Fibroblast of pulmonary artery (primary cell): ENCODE measurements at regions not wholly inside any gene's neighbourhood (a gene's known extent, or its start where the extent isn't known, plus 50 kb on each side); places are given as distances from the start of the nearest gene placed in this dataset.
A peak's percentile ranks its signal among the peaks of the same experiment; 100 is the strongest.
"Not testable (repeated sequence)": the region's sequence is repeated elsewhere in the genome, so short reads cannot be mapped to it uniquely, and the experiment has no call there.

Source experiments
- DNase-seq: peaks from one replicate; pipeline ENCODE4 v3.0.0-alpha.2; 2010; ENCODE audit warnings: low read depth
- H3K4me3 ChIP-seq: replicated peaks from 2 replicates; pipeline ENCODE4 v1.5.1; 2011; ENCODE audit warnings: low read depth, mild to moderate bottlenecking, control low read depth, low read length, moderate library complexity
- TF ChIP-seq, protein P1 (sequence below): IDR thresholded peaks from 2 replicates; pipeline ENCODE4 v1.5.1; 2011; ENCODE audit warnings: mild to moderate bottlenecking, control low read depth, low read length, inconsistent platforms; ENCODE audit errors: missing control alignments

DNA sequence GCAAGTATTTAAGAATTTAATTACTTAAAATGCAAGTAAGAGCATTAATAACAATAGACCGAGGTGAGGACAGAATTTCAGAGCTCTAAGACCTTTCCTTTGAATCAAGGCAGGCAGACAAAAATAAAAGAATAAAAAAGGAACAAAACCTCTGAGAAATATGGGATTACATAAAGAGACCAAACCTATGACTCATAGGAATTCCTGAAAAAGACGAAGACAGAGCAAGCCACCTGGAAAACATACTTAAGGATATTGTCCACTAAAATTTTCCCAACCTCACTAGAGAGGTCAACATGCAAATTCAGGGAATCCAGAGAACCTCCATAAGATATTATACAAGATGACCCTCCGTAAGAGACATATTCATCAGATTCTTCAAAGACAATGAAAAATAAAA lies 325.1 kb downstream of the AEBP2 start:
- TF ChIP-seq, protein P1, sequence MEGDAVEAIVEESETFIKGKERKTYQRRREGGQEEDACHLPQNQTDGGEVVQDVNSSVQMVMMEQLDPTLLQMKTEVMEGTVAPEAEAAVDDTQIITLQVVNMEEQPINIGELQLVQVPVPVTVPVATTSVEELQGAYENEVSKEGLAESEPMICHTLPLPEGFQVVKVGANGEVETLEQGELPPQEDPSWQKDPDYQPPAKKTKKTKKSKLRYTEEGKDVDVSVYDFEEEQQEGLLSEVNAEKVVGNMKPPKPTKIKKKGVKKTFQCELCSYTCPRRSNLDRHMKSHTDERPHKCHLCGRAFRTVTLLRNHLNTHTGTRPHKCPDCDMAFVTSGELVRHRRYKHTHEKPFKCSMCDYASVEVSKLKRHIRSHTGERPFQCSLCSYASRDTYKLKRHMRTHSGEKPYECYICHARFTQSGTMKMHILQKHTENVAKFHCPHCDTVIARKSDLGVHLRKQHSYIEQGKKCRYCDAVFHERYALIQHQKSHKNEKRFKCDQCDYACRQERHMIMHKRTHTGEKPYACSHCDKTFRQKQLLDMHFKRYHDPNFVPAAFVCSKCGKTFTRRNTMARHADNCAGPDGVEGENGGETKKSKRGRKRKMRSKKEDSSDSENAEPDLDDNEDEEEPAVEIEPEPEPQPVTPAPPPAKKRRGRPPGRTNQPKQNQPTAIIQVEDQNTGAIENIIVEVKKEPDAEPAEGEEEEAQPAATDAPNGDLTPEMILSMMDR: no peak
- peak; percentile 58 for DNase-seq
- H3K4me3 ChIP-seq: no peak overlapping the region

DNA sequence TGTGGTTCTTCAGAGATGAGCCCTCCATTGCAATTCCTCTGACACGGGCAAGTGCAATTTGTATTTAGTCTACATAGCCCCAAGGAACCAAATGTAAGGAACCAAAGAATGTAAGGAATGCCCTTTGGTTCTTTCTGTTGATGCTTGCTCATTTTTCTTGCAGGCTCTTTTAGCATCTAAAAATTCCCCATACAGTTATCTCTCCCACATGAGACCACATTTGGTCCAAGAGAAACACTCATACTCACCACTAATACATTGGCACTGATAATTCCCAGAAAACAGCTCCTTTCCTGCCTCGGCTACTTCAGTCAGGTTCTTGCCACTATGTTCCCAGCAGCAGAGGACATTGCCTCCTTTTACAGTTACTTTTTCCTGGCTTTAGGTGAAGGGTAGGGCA lies 332.6 kb downstream of the AEBP2 start:
- no peak overlapping the region for H3K4me3 ChIP-seq
- TF ChIP-seq, protein P1: peak; percentile 9
- peak; percentile 86 for DNase-seq

DNA sequence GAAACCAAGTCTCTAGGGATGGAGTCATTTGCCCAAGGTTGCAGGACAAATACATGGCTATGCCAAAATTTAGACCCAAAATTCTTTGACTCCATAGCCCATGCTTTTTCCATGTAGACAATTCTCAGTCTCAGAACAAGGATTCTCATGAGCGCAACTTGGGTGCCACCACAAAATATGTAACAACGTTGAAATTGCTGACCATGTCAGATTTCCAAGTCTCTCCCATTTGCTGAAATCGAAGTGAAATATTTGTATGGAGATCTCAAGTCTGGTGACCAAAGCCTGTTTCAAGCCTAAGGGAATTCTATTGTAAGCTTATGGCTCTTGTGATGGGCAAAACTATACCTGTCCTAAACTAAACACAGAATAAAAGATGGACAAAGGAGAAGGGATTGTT lies 333.5 kb downstream of the AEBP2 start:
- TF ChIP-seq, protein P1: no peak
- no peak overlapping the region for H3K4me3 ChIP-seq
- no peak for DNase-seq

DNA sequence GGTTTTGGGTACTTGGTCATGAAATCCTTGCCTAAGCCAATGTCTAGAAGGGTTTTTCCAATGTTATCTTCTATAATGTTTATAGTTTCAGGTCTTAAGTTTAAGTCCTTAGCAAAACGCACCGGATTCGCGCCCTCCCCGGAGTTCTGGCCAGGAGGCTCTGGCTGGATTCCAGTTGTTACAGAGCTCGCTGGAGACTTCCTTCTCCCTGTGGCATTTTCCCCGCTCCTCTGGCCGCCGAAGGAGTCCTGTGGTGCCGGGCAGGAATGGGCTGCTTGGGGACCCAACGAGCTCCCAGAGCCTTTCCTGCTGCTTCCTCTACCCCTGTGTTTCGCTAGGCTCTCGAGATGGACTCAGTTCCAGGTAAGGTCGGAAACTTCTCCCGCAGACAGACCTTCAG lies 335.9 kb downstream of the AEBP2 start:
- no peak for DNase-seq
- no peak overlapping the region for H3K4me3 ChIP-seq
- TF ChIP-seq, protein P1: no peak

DNA sequence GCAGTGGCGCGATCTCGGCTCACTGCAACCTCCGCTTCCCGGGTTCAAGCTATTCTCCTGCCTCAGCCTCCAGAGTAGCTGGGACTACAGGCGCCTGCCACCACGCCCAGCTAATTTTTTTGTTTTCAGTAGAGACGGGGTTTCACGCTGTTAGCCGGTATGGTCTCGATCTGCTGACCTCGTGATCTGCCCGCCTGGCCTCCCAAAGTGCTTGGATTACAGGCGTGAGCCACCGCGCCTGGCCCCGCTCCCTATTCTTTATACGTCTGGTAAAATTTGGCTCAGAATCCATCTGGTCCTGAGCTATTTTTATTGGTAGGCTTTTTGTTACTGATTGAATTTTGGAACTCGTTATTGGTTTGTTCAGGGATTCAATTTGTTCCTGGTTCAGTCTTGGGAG lies 336.7 kb downstream of the AEBP2 start:
- not testable (repeated sequence) for DNase-seq, H3K4me3 ChIP-seq

DNA sequence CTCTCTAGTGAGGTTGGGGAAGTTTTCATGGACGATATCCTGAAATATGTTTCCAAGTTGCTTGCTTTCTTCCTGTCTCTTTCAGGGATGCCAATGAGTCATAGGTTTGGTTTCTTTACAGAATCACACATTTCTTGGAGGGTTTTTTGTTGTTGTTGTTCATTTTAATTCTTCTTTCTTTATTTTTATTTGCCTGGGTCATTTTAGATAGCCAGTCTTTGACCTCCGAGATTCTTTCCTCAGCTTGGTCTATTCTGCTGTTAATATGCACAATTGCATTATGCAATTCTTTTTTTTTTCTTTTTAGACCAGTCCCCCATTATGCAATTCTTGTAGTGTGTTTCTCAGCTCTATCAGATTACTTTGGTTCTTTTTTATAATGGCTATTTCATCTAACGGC lies 338.9 kb downstream of the AEBP2 start:
- peak; percentile 62 for DNase-seq
- no peak overlapping the region for H3K4me3 ChIP-seq
- TF ChIP-seq, protein P1: no peak

DNA sequence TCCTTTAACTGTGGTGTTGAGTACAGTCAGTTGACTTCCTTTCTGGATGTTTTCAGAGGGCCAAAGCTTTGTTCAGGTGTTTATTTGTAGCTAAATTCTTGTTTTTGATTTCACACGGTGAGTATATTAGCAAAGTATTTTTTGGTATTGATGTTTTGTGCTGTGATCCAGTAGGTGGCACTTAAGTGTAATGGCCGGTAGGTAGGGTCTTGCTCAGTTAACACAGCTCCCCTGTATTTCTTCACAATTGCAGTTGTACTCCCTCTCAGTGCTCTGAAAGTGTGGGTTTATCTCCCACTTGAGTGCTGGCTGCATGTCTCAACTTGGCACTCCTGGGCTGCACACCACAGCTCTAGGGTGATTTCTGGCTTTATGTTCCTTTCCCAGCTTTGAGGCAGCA lies 339.5 kb downstream of the AEBP2 start:
- H3K4me3 ChIP-seq: no peak overlapping the region
- TF ChIP-seq, protein P1: no peak
- DNase-seq: peak; percentile 23
